ENCODE measurements at regions not wholly inside any gene's neighbourhood (a gene's known extent, or its start where the extent isn't known, plus 50 kb on each side); places are given as distances from the start of the nearest gene placed in this dataset.

DNA sequence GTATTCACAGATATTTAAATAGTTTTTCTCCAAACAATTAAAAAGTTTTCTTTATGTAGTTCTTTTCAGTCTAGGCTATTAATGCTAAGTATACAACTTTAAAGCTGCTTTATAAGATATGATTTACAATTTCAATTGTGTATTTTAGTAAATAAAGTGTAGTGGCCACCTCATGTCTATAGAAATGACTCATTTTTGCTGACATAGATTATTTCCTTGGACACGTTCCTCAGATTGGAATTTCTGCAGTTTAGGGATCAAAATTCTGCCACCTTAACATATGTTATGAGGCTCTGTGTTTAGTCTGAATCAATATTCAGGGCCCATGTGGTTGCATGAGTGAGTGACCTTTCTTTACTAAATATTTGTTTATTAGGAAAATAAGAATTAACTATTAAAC lies 750.2 kb downstream of the IRX1 start:
- no peaks in the 10 kb centered on the region for H3K9me2 ChIP-seq (replicated peaks; ENCODE audit: insufficient read depth, low read length)
- H3K9me3 ChIP-seq (replicated peaks; ENCODE audit: insufficient read depth, low read length) = no peaks in the 10 kb centered on the region
- no peaks in the 10 kb centered on the region for H3F3A ChIP-seq (ENCODE audit: insufficient read depth, low read length)
- H3K4me1 ChIP-seq (ENCODE audit: low read length) = no peaks in the 10 kb centered on the region
- H2AFZ ChIP-seq (ENCODE audit: low read length) = no peak overlapping the region
- no peaks in the 10 kb centered on the region for H3K27me3 ChIP-seq (replicated peaks; ENCODE audit: insufficient read depth, low read length)
- no peaks in the 10 kb centered on the region for H3K36me3 ChIP-seq (replicated peaks; ENCODE audit: insufficient read depth, low read length)
- H3K79me2 ChIP-seq (ENCODE audit: low read length) = no peaks in the 10 kb centered on the region
- no peak overlapping the region for H3K27ac ChIP-seq (ENCODE audit: low read length)
- H3K4me2 ChIP-seq (ENCODE audit: low read depth, low read length) = no peak overlapping the region
- TF ChIP-seq EZH2 (optimal IDR thresholded peaks at IDR 0.05; ENCODE audit: low read depth, low read length) = no peak
- no peak for DNase-seq
- H4K20me1 ChIP-seq (ENCODE audit: insufficient read depth, low read length) = no peaks in the 10 kb centered on the region
- H3K4me3 ChIP-seq (ENCODE audit: low read length) = no peak overlapping the region
- no peak overlapping the region for H3K9ac ChIP-seq (ENCODE audit: low read length)

DNA sequence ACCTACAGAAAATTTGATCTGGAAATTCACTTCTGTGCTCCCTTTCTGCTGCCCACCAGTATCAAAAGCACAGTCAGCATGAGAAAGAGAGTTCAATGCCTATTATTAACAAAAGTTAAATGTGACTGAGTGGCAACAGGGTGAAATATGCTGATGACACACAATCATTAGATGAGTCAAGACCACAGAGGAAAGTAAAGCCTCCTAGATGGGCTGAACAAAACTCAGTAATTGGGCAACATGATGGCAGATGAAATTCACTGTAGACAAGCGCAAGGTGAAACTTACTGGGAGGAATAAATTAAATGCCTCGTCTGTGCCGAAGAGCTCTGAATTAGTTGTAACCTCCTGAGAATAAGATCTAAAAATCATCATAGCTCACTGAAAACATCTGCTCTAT lies 752.8 kb downstream of the IRX1 start:
- DNase-seq = no peak
- Histone ChIP-seq H3K9ac (ENCODE audit: low read length) (no peak overlapping the region), H3K4me2 (ENCODE audit: low read depth, low read length) (0 out of 2 replicates have a peak overlapping the region, but pooled peaks have one; percentile 3), H3K9me3 (replicated peaks; ENCODE audit: insufficient read depth, low read length) (no peaks in the 10 kb centered on the region), H4K20me1 (ENCODE audit: insufficient read depth, low read length) (no peaks in the 10 kb centered on the region), H3K79me2 (ENCODE audit: low read length) (no peaks in the 10 kb centered on the region), H2AFZ (ENCODE audit: low read length) (no peak overlapping the region), H3K4me1 (ENCODE audit: low read length) (no peaks in the 10 kb centered on the region), H3F3A (ENCODE audit: insufficient read depth, low read length) (no peaks in the 10 kb centered on the region), H3K4me3 (ENCODE audit: low read length) (no peak overlapping the region), H3K9me2 (replicated peaks; ENCODE audit: insufficient read depth, low read length) (no peaks in the 10 kb centered on the region), H3K36me3 (replicated peaks; ENCODE audit: insufficient read depth, low read length) (no peaks in the 10 kb centered on the region), H3K27ac (ENCODE audit: low read length) (no peak overlapping the region), H3K27me3 (replicated peaks; ENCODE audit: insufficient read depth, low read length) (no peaks in the 10 kb centered on the region)
- TF ChIP-seq EZH2 (optimal IDR thresholded peaks at IDR 0.05; ENCODE audit: low read depth, low read length) (no peak), EZH2phosphoT487 (IDR thresholded peaks at IDR 0.05; ENCODE audit: low read length) (no peak)
- TF ChIP-seq, protein P1, sequence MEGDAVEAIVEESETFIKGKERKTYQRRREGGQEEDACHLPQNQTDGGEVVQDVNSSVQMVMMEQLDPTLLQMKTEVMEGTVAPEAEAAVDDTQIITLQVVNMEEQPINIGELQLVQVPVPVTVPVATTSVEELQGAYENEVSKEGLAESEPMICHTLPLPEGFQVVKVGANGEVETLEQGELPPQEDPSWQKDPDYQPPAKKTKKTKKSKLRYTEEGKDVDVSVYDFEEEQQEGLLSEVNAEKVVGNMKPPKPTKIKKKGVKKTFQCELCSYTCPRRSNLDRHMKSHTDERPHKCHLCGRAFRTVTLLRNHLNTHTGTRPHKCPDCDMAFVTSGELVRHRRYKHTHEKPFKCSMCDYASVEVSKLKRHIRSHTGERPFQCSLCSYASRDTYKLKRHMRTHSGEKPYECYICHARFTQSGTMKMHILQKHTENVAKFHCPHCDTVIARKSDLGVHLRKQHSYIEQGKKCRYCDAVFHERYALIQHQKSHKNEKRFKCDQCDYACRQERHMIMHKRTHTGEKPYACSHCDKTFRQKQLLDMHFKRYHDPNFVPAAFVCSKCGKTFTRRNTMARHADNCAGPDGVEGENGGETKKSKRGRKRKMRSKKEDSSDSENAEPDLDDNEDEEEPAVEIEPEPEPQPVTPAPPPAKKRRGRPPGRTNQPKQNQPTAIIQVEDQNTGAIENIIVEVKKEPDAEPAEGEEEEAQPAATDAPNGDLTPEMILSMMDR (IDR thresholded peaks at IDR 0.05; ENCODE audit: low read length) = no peak

DNA sequence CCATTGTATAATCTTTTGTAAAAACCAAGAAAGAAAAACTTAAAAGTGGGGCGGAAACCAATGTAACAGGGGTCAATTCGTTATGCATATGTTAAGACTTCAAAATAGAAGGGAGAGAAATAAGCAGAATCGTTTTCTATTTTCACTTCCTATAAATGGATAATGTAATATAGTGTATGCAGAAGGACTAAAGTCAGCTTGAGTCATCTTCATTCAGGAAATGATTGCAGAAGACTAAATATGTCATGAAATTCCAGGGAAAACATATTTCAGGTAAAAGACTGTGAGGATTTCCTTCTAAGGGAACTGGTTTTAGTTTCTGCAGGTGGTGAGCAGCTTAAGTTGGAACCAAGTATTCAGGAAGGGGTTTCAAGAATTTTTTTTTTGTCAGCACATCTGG lies 753.3 kb downstream of the IRX1 start:
- Histone ChIP-seq H3K9me2 (replicated peaks; ENCODE audit: insufficient read depth, low read length) (no peaks in the 10 kb centered on the region), H3K27me3 (replicated peaks; ENCODE audit: insufficient read depth, low read length) (no peaks in the 10 kb centered on the region), H3K9me3 (replicated peaks; ENCODE audit: insufficient read depth, low read length) (no peaks in the 10 kb centered on the region), H3K9ac (ENCODE audit: low read length) (no peak overlapping the region), H3F3A (ENCODE audit: insufficient read depth, low read length) (no peaks in the 10 kb centered on the region), H3K79me2 (ENCODE audit: low read length) (no peaks in the 10 kb centered on the region), H3K27ac (ENCODE audit: low read length) (no peak overlapping the region), H3K4me1 (ENCODE audit: low read length) (no peaks in the 10 kb centered on the region), H4K20me1 (ENCODE audit: insufficient read depth, low read length) (no peaks in the 10 kb centered on the region), H2AFZ (ENCODE audit: low read length) (no peak overlapping the region), H3K4me3 (ENCODE audit: low read length) (no peak overlapping the region), H3K36me3 (replicated peaks; ENCODE audit: insufficient read depth, low read length) (no peaks in the 10 kb centered on the region), H3K4me2 (ENCODE audit: low read depth, low read length) (0 out of 2 replicates have a peak overlapping the region, but pooled peaks have one; percentile 3)
- no peak for DNase-seq
- TF ChIP-seq, protein P1 (IDR thresholded peaks at IDR 0.05; ENCODE audit: low read length) = no peak
- TF ChIP-seq EZH2phosphoT487 (IDR thresholded peaks at IDR 0.05; ENCODE audit: low read length) (no peak), EZH2 (optimal IDR thresholded peaks at IDR 0.05; ENCODE audit: low read depth, low read length) (no peak)

DNA sequence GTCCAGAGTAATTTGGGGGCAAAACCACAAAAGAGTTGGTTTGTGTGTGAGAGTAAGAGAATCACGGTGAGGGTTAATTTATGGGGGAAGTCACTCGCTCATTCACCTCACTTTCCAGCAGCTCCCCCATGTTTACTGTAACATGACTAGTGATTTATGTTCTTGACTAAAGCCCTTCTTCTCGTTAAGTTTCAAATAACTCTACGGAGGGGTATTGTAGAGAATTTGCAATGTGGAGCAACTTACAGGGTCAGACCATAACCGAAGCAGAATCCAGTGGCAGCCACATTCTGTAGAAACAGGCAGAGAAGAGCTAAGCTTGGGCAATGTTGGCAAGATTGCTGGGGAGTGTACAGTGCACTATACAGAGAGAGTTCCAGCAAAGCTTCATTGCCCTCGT lies 760.6 kb downstream of the IRX1 start:
- H3K79me2 ChIP-seq (ENCODE audit: low read length) = no peaks in the 10 kb centered on the region
- TF ChIP-seq, protein P1 (IDR thresholded peaks at IDR 0.05; ENCODE audit: low read length) = no peak
- TF ChIP-seq EZH2 (optimal IDR thresholded peaks at IDR 0.05; ENCODE audit: low read depth, low read length) (no peak), EZH2phosphoT487 (IDR thresholded peaks at IDR 0.05; ENCODE audit: low read length) (no peak)
- H3K27me3 ChIP-seq (replicated peaks; ENCODE audit: insufficient read depth, low read length) = no peaks in the 10 kb centered on the region
- DNase-seq = no peak
- no peaks in the 10 kb centered on the region for H3K9me3 ChIP-seq (replicated peaks; ENCODE audit: insufficient read depth, low read length)
- H3K36me3 ChIP-seq (replicated peaks; ENCODE audit: insufficient read depth, low read length) = no peaks in the 10 kb centered on the region
- no peaks in the 10 kb centered on the region for H3K4me1 ChIP-seq (ENCODE audit: low read length)
- no peaks in the 10 kb centered on the region for H3F3A ChIP-seq (ENCODE audit: insufficient read depth, low read length)
- no peak overlapping the region for H3K9ac ChIP-seq (ENCODE audit: low read length)
- H2AFZ ChIP-seq (ENCODE audit: low read length) = no peak overlapping the region
- H3K27ac ChIP-seq (ENCODE audit: low read length) = no peak overlapping the region
- no peaks in the 10 kb centered on the region for H3K9me2 ChIP-seq (replicated peaks; ENCODE audit: insufficient read depth, low read length)
- H4K20me1 ChIP-seq (ENCODE audit: insufficient read depth, low read length) = no peaks in the 10 kb centered on the region
- no peak overlapping the region for H3K4me2 ChIP-seq (ENCODE audit: low read depth, low read length)
- no peak overlapping the region for H3K4me3 ChIP-seq (ENCODE audit: low read length)

Measured in MM.1S (cell line).